Activated naive CD4-positive, alpha-beta T cell treated with anti-CD3 and anti-CD28 coated beads, Interleukin-2, amount 10 ng/mL, durations not matched to agents 7 days and 5 days (primary cell): ENCODE measurements at regions not wholly inside any gene's neighbourhood (a gene's known extent, or its start where the extent isn't known, plus 50 kb on each side); places are given as distances from the start of the nearest gene placed in this dataset.

Experiments
- CTCF ChIA-PET: fragments of 350-600 bp; sonication (Branson Sonifier 250); formaldehyde crosslinking; loops from one replicate; lab custom pipeline; 2021; ENCODE audit warnings: antibody characterized with exemption; lab: Charles Lee
- DNase-seq: peaks from one replicate; pipeline ENCODE4 v3.0.0-alpha.2; 2020
- H3K27ac Mint-ChIP-seq: one replicate; pipeline ENCODE4 v1.8.0; 2021; ENCODE audit warnings: mild to moderate bottlenecking, moderate library complexity, mixed read lengths
- H3K27me3 Mint-ChIP-seq: one replicate; pipeline ENCODE4 v1.8.0; 2021; ENCODE audit warnings: mild to moderate bottlenecking, mixed read lengths
- H3K36me3 Mint-ChIP-seq: one replicate; pipeline ENCODE4 v1.8.0; 2021; ENCODE audit warnings: mixed read lengths
- H3K4me1 Mint-ChIP-seq: one replicate; pipeline ENCODE4 v1.8.0; 2021; ENCODE audit warnings: mixed read lengths
- H3K4me3 Mint-ChIP-seq: one replicate; pipeline ENCODE4 v1.8.0; 2021; ENCODE audit warnings: mild to moderate bottlenecking, moderate library complexity, mixed read lengths
- H3K9me3 Mint-ChIP-seq: one replicate; pipeline ENCODE4 v1.8.0; 2021; ENCODE audit warnings: mixed read lengths

GRCh38 chr6:74936886-74937285 is 269.0 kb downstream of the COL12A1 start:
- Mint-ChIP-seq H3K4me3 (no peak overlapping the region), H3K36me3 (no peaks in the 10 kb centered on the region), H3K27me3 (no peaks in the 10 kb centered on the region), H3K9me3 (no peaks in the 10 kb centered on the region), H3K27ac (no peak overlapping the region), H3K4me1 (no peaks in the 10 kb centered on the region)
- CTCF ChIA-PET, result no interaction called here
- DNase-seq, result no peak

- no peaks in the 10 kb centered on the region for H3K4me1 Mint-ChIP-seq
- H3K4me3 Mint-ChIP-seq, result no peak overlapping the region
- no peak overlapping the region for H3K27ac Mint-ChIP-seq
- DNase-seq, result no peak
- no peaks in the 10 kb centered on the region for H3K27me3 Mint-ChIP-seq
- no peaks in the 10 kb centered on the region for H3K36me3 Mint-ChIP-seq
- H3K9me3 Mint-ChIP-seq, result no peaks in the 10 kb centered on the region
- CTCF ChIA-PET, result no interaction called here
These were observed 273.5 kb downstream of the COL12A1 start for GRCh38 chr6:74932232-74932888.

- H3K27me3 Mint-ChIP-seq, result no peaks in the 10 kb centered on the region
- no peak for DNase-seq
- no peaks in the 10 kb centered on the region for H3K4me1 Mint-ChIP-seq
- no peak overlapping the region for H3K4me3 Mint-ChIP-seq
- H3K36me3 Mint-ChIP-seq, result no peaks in the 10 kb centered on the region
- CTCF ChIA-PET, result no interaction called here
- no peaks in the 10 kb centered on the region for H3K9me3 Mint-ChIP-seq
- H3K27ac Mint-ChIP-seq, result no peak overlapping the region
These were observed 274.3 kb downstream of the COL12A1 start for GRCh38 chr6:74931558-74931957.

DNA sequence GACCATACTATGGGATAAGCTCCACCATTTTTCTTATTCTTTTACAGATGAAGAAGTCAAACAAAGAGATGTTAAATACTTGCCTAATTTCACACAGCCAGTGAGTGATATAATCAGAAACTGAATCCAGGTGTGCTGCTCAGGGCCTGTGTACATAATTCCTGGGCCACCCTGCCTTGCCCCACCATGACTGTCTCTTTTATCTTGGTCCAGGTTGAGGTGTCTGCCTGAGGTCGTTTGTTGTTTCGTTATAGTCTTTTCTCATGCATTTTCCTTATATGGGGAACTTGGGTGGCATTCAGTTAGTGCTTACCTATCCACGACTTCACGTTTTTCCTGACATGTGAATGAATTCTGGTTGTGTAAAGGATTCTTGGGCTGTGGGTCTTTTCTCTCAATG is 277.6 kb downstream of the COL12A1 start:
- Mint-ChIP-seq H3K36me3 (no peaks in the 10 kb centered on the region), H3K9me3 (no peaks in the 10 kb centered on the region), H3K27ac (no peak overlapping the region), H3K4me3 (no peak overlapping the region), H3K27me3 (no peaks in the 10 kb centered on the region), H3K4me1 (peaks cover 3% of the 10 kb centered on the region)
- no peak for DNase-seq
- CTCF ChIA-PET, result no interaction called here

DNA sequence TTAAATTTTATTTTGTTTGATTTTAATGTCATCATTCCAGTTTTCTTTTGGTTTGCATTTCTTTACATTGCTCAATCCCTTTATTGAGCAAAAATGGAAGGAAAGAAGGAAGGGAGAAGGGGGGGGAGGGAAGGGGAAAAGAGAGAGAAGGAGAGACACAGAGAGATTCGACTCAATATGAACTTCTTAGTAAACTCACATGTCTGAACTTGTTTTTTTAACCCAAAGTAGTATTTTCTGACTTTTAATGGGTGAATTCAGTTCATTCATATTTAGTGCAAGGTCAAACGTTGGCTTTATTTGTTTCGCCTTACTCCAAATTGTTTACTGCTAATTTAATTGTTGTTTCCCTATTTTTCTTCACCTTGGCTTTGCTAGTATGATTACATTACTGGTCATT is 278.6 kb downstream of the COL12A1 start:
- no peaks in the 10 kb centered on the region for H3K27me3 Mint-ChIP-seq
- CTCF ChIA-PET, result no interaction called here
- no peaks in the 10 kb centered on the region for H3K9me3 Mint-ChIP-seq
- no peaks in the 10 kb centered on the region for H3K36me3 Mint-ChIP-seq
- peaks cover 3% of the 10 kb centered on the region for H3K4me1 Mint-ChIP-seq
- no peak for DNase-seq
- no peak overlapping the region for H3K27ac Mint-ChIP-seq
- H3K4me3 Mint-ChIP-seq, result no peak overlapping the region

- H3K9me3 Mint-ChIP-seq, result no peaks in the 10 kb centered on the region
- CTCF ChIA-PET, result no interaction called here
- H3K4me3 Mint-ChIP-seq, result no peak overlapping the region
- peaks cover 3% of the 10 kb centered on the region for H3K4me1 Mint-ChIP-seq
- H3K27me3 Mint-ChIP-seq, result no peaks in the 10 kb centered on the region
- no peak overlapping the region for H3K27ac Mint-ChIP-seq
- DNase-seq, result no peak
- no peaks in the 10 kb centered on the region for H3K36me3 Mint-ChIP-seq
These were observed 280.2 kb downstream of the COL12A1 start for GRCh38 chr6:74925683-74926082.

GRCh38 chr6:74914888-74915287 is 291.0 kb downstream of the COL12A1 start:
- Mint-ChIP-seq H3K36me3 (no peaks in the 10 kb centered on the region), H3K27me3 (no peaks in the 10 kb centered on the region), H3K27ac (no peak overlapping the region), H3K4me3 (no peak overlapping the region), H3K4me1 (no peaks in the 10 kb centered on the region), H3K9me3 (no peaks in the 10 kb centered on the region)
- CTCF ChIA-PET, result no interaction called here
- no peak for DNase-seq

GRCh38 chr6:74912234-74912633 is 293.6 kb downstream of the COL12A1 start:
- no peaks in the 10 kb centered on the region for H3K36me3 Mint-ChIP-seq
- DNase-seq, result no peak
- no peaks in the 10 kb centered on the region for H3K27me3 Mint-ChIP-seq
- CTCF ChIA-PET, result no interaction called here
- no peak overlapping the region for H3K4me3 Mint-ChIP-seq
- no peaks in the 10 kb centered on the region for H3K9me3 Mint-ChIP-seq
- H3K4me1 Mint-ChIP-seq, result no peaks in the 10 kb centered on the region
- H3K27ac Mint-ChIP-seq, result no peak overlapping the region

GRCh38 chr6:74902846-74903245 is 303.0 kb downstream of the COL12A1 start:
- no peaks in the 10 kb centered on the region for H3K27me3 Mint-ChIP-seq
- H3K36me3 Mint-ChIP-seq, result no peaks in the 10 kb centered on the region
- CTCF ChIA-PET, result no interaction called here
- H3K4me3 Mint-ChIP-seq, result no peak overlapping the region
- H3K9me3 Mint-ChIP-seq, result peaks cover 11% of the 10 kb centered on the region
- H3K4me1 Mint-ChIP-seq, result no peaks in the 10 kb centered on the region
- no peak overlapping the region for H3K27ac Mint-ChIP-seq
- no peak for DNase-seq

- H3K36me3 Mint-ChIP-seq, result no peaks in the 10 kb centered on the region
- no peak overlapping the region for H3K4me3 Mint-ChIP-seq
- no peak for DNase-seq
- H3K27me3 Mint-ChIP-seq, result no peaks in the 10 kb centered on the region
- no peaks in the 10 kb centered on the region for H3K4me1 Mint-ChIP-seq
- peaks cover 12% of the 10 kb centered on the region for H3K9me3 Mint-ChIP-seq
- no peak overlapping the region for H3K27ac Mint-ChIP-seq
- CTCF ChIA-PET, result no interaction called here
These were observed 303.8 kb downstream of the COL12A1 start for GRCh38 chr6:74902089-74902488.

- Mint-ChIP-seq H3K27ac (no peak overlapping the region), H3K36me3 (no peaks in the 10 kb centered on the region), H3K27me3 (no peaks in the 10 kb centered on the region), H3K4me3 (no peak overlapping the region), H3K9me3 (peaks cover 12% of the 10 kb centered on the region), H3K4me1 (no peaks in the 10 kb centered on the region)
- CTCF ChIA-PET, result interaction anchor here (0.7 kb wide), 1 partner anchor 66 kb away, joined by 3 read pairs; no protein-coding TSS in a partner anchor
- DNase-seq, result no peak
These were observed 304.3 kb downstream of the COL12A1 start for GRCh38 chr6:74901576-74901975.

DNA sequence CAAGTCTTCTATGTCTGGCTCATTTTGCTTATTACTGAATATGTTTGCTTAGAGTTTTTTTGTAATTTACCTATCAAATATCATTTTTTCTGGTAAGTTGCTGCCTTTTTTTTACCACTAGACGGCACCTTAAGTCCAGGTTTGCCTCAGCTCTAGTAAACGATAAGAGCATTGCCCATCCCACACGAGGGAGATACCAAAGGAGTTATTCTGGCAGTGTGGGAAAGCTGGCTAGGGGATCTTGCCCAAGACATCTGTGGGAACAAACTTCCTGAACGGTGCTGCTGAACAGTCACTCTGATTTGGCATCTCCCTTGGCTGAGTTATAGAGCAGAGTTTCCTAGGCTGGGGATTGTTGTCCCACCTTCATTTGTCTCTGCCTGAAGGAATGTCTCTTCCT is 306.4 kb downstream of the COL12A1 start:
- no peak for DNase-seq
- Mint-ChIP-seq H3K27ac (no peak overlapping the region), H3K27me3 (no peaks in the 10 kb centered on the region), H3K9me3 (peaks cover 5% of the 10 kb centered on the region), H3K36me3 (no peaks in the 10 kb centered on the region), H3K4me1 (no peaks in the 10 kb centered on the region), H3K4me3 (no peak overlapping the region)
- CTCF ChIA-PET, result no interaction called here

DNA sequence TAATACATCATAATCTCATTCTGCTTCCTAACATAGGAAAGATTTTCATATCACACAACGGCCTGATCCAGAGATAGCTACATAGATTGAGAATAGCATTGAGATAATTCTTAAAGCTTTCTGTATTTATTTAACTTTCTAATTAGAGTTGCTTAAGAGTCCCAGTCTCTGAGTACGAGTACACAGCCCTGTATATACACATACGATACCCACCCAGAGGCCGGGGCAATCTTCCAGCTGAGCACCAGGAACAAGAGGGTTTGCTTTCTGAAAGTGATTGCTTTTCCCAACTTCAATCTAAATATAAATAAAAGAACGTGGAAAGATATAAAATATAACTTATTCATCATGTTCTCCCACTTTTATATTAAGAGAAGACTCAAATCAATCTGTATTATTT is 313.8 kb downstream of the COL12A1 start:
- no peaks in the 10 kb centered on the region for H3K27me3 Mint-ChIP-seq
- no peaks in the 10 kb centered on the region for H3K36me3 Mint-ChIP-seq
- H3K4me1 Mint-ChIP-seq, result no peaks in the 10 kb centered on the region
- H3K27ac Mint-ChIP-seq, result no peak overlapping the region
- no peak overlapping the region for H3K4me3 Mint-ChIP-seq
- CTCF ChIA-PET, result no interaction called here
- peaks cover 3% of the 10 kb centered on the region for H3K9me3 Mint-ChIP-seq
- DNase-seq, result no peak

GRCh38 chr6:74891349-74891831 is 314.5 kb downstream of the COL12A1 start:
- no peak for DNase-seq
- CTCF ChIA-PET, result no interaction called here
- H3K27me3 Mint-ChIP-seq, result no peaks in the 10 kb centered on the region
- no peaks in the 10 kb centered on the region for H3K4me1 Mint-ChIP-seq
- peaks cover 7% of the 10 kb centered on the region for H3K9me3 Mint-ChIP-seq
- H3K4me3 Mint-ChIP-seq, result no peak overlapping the region
- H3K27ac Mint-ChIP-seq, result no peak overlapping the region
- no peaks in the 10 kb centered on the region for H3K36me3 Mint-ChIP-seq

DNA sequence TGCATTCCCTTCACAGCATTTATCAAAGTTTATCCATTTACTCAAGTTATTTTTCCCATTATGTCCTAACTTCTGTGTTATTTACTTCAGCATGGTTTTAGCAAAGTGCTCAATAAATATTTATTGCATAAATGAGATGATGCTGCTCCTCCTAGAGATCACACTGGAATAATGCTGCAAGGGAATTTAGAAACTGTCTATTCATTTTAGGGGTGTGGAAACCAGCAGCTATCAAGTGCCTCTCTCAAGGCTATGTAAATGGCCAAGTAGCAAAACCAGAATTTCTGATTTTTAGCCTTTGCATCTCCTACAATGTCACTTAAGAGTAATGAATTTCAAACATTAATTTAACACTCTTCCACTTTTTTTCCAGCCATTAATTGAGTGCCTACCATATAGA is 316.2 kb downstream of the COL12A1 start:
- Mint-ChIP-seq H3K27me3 (no peaks in the 10 kb centered on the region), H3K4me1 (no peaks in the 10 kb centered on the region), H3K36me3 (no peaks in the 10 kb centered on the region), H3K4me3 (no peak overlapping the region), H3K9me3 (peaks cover 12% of the 10 kb centered on the region), H3K27ac (peak overlapping the region; percentile 45)
- CTCF ChIA-PET, result no interaction called here
- DNase-seq, result no peak
